Testis (tissue), 2 donors: ENCODE measurements at regions not wholly inside any gene's neighbourhood (a gene's known extent, or its start where the extent isn't known, plus 50 kb on each side); places are given as distances from the start of the nearest gene placed in this dataset.

ENCODE experiments used
- POLR2A ChIP-seq: fragments of 450-650 bp; IDR thresholded peaks from one replicate; pipeline ENCODE4 v1.6.1; 2017; ENCODE audit warnings: antibody characterized with exemption, mild to moderate bottlenecking, moderate library complexity
- TF ChIP-seq, protein P1 (sequence below), 3 experiments: fragments of 450-650 bp in 2 of 3; fragments of 200-600 bp in 1 of 3; sonication (generic) in 1 of 3; IDR thresholded peaks; one replicate each; pipeline ENCODE4 v1.5.1; 2016 to 2019; ENCODE audit warnings: antibody characterized with exemption in 3 of 3, mild to moderate bottlenecking in 2 of 3, moderate library complexity in 1 of 3

DNA sequence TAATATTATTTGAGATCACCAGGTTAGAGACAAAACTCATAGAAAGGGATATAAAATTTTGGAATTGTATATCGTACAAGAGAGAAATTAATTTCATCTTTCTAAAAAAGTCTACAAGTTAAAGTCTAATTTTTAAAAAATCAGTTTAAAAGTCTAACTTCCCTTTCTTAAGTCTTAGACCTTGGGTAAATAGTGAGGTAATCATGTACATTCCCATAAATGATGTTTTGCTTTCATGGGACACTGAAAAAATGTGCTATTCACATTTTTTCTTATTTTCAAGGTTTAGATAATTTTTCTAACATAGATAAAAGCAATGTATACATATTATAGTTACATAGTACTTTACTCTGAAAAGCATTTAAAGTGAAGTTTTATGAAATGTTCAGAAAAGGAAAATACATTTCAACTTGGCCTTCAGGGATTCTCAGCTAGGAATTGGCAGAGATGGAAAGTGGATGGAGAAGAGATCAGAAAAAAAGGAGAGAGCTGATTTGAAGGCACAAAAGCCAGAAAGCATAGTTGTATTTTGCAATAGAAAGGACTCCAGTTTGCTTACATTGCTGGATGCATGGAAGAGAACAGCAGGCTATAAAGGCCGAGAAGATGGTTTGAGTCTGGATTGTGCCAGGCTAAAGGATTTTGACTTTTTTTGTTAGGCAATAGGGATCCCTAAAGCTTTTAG lies 194.0 kb downstream of the CASP12 start:
- TF ChIP-seq, protein P1, sequence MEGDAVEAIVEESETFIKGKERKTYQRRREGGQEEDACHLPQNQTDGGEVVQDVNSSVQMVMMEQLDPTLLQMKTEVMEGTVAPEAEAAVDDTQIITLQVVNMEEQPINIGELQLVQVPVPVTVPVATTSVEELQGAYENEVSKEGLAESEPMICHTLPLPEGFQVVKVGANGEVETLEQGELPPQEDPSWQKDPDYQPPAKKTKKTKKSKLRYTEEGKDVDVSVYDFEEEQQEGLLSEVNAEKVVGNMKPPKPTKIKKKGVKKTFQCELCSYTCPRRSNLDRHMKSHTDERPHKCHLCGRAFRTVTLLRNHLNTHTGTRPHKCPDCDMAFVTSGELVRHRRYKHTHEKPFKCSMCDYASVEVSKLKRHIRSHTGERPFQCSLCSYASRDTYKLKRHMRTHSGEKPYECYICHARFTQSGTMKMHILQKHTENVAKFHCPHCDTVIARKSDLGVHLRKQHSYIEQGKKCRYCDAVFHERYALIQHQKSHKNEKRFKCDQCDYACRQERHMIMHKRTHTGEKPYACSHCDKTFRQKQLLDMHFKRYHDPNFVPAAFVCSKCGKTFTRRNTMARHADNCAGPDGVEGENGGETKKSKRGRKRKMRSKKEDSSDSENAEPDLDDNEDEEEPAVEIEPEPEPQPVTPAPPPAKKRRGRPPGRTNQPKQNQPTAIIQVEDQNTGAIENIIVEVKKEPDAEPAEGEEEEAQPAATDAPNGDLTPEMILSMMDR (IDR thresholded peaks at IDR 0.05) = no peak
- no peak for TF ChIP-seq POLR2A
